H4 (cell line): ENCODE measurements at regions not wholly inside any gene's neighbourhood (a gene's known extent, or its start where the extent isn't known, plus 50 kb on each side); places are given as distances from the start of the nearest gene placed in this dataset.

ENCODE experiments used
- DNase-seq: peaks from one replicate; pipeline ENCODE4 v3.0.0-alpha.2; 2015; ENCODE audit warnings: low spot score

GRCh38 chr3:159127021-159127392 lies 325.2 kb downstream of the MFSD1 start:
- no peak for DNase-seq

GRCh38 chr3:159128628-159129027 lies 326.8 kb downstream of the MFSD1 start:
- peak; percentile 16 for DNase-seq

GRCh38 chr3:159130108-159130507 lies 328.3 kb downstream of the MFSD1 start:
- no peak for DNase-seq

GRCh38 chr3:159131376-159131775 lies 329.5 kb downstream of the MFSD1 start:
- no peak for DNase-seq

GRCh38 chr3:159137949-159138348 lies 336.1 kb downstream of the MFSD1 start:
- no peak for DNase-seq

GRCh38 chr3:159139326-159139725 lies 337.5 kb downstream of the MFSD1 start:
- DNase-seq: no peak

- no peak for DNase-seq
Observed at GRCh38 chr3:159144472-159144871, 342.6 kb downstream of the MFSD1 start.

- no peak for DNase-seq
Observed at GRCh38 chr3:159144891-159145290, 343.0 kb downstream of the MFSD1 start.

GRCh38 chr3:159146392-159146791 lies 344.5 kb downstream of the MFSD1 start:
- DNase-seq: no peak

- DNase-seq: no peak
Observed at GRCh38 chr3:159146856-159147435, 345.1 kb downstream of the MFSD1 start.

GRCh38 chr3:159147813-159148212 lies 346.0 kb downstream of the MFSD1 start:
- no peak for DNase-seq

GRCh38 chr3:159148466-159148865 lies 346.6 kb downstream of the MFSD1 start:
- no peak for DNase-seq

GRCh38 chr3:159149131-159149530 lies 347.3 kb downstream of the MFSD1 start:
- no peak for DNase-seq

GRCh38 chr3:159149633-159150032 lies 347.8 kb downstream of the MFSD1 start:
- DNase-seq: no peak

- DNase-seq: no peak
Observed at GRCh38 chr3:159150180-159150579, 348.3 kb downstream of the MFSD1 start.

GRCh38 chr3:159151130-159151529 lies 349.3 kb downstream of the MFSD1 start:
- DNase-seq: no peak

- no peak for DNase-seq
Observed at GRCh38 chr3:159157275-159157674, 355.4 kb downstream of the MFSD1 start.

GRCh38 chr3:159158213-159158612 lies 356.4 kb downstream of the MFSD1 start:
- no peak for DNase-seq

GRCh38 chr3:159158801-159159200 lies 356.9 kb downstream of the MFSD1 start:
- DNase-seq: no peak

- no peak for DNase-seq
Observed at GRCh38 chr3:159159546-159159945, 357.7 kb downstream of the MFSD1 start.

GRCh38 chr3:159163656-159164055 lies 361.8 kb downstream of the MFSD1 start:
- DNase-seq: no peak

GRCh38 chr3:159165961-159166360 lies 364.1 kb downstream of the MFSD1 start:
- no peak for DNase-seq

- DNase-seq: no peak
Observed at GRCh38 chr3:159166899-159167586, 365.2 kb downstream of the MFSD1 start.

- DNase-seq: no peak
Observed at GRCh38 chr3:159168788-159169187, 366.9 kb downstream of the MFSD1 start.
